GM12878 (cell line): ENCODE measurements at regions not wholly inside any gene's neighbourhood (a gene's known extent, or its start where the extent isn't known, plus 50 kb on each side); places are given as distances from the start of the nearest gene placed in this dataset.

Source experiments
- ATAC-seq: fragments of 200-7000 bp; cut with Tn5 transposase; 3 replicates; pipeline ENCODE4 v1.9.1; 2020; ENCODE audit warnings: mild to moderate bottlenecking, moderate library complexity
- BruUV-seq: library from RNA; stranded (reverse); fragments of 400-500 nt; replicated peaks from 2 replicates; lab custom pipeline; 2021; lab: Mats Ljungman, UMichigan
- CTCF ChIA-PET: fragments of 300-600 bp; sonication (Branson Sonifier 250); formaldehyde crosslinking; extraction: SDS; loops from one replicate; lab custom pipeline; 2021; ENCODE audit warnings: inconsistent platforms; lab: Yijun Ruan, JAX
- POLR2A ChIA-PET: fragments of 350-600 bp; formaldehyde crosslinking; extraction: SDS; loops from one replicate; lab custom pipeline; 2021; ENCODE audit warnings: inconsistent platforms; lab: Charles Lee
- RAD21 ChIA-PET: fragments of 300-600 bp; sonication (Branson Sonifier 250); formaldehyde crosslinking; loops from one replicate; lab custom pipeline; 2023; ENCODE audit warnings: antibody characterized with exemption; ENCODE audit not compliant: unreplicated experiment; lab: Charles Lee
- SMC1A ChIA-PET: fragments of 300-600 bp; sonication (Branson Sonifier 250); formaldehyde crosslinking; loops from one replicate; lab custom pipeline; 2023; ENCODE audit not compliant: unreplicated experiment, uncharacterized antibody; lab: Charles Lee
- DNase-seq: peaks from one replicate; pipeline ENCODE4 v3.0.0-alpha.2; 2011; ENCODE audit warnings: low read depth, low spot score
- FAIRE-seq: peaks from 3 replicates; lab custom pipeline; 2011; peaks lifted over from hg19 to GRCh38; lab: Jason Lieb, UNC
- H2AFZ ChIP-seq: 2 replicates; pipeline ENCODE4 v1.6.0; 2011; ENCODE audit warnings: low read depth, low read length, control low read depth; ENCODE audit not compliant: control insufficient read depth
- H3K27ac ChIP-seq: 2 replicates; pipeline ENCODE4 v1.5.1; 2011; ENCODE audit warnings: control low read depth; ENCODE audit not compliant: control insufficient read depth, insufficient read depth
- H3K27me3 ChIP-seq, 2 experiments: replicated peaks in 1 of 2; 2 replicates each; pipeline versions ENCODE4 v1.6.0 to v1.6.1; 2011; ENCODE audit warnings: low read length in 1 of 2; ENCODE audit not compliant: control insufficient read depth in 2 of 2, insufficient read depth in 2 of 2
- H3K36me3 ChIP-seq, 2 experiments: 2 replicates each; pipeline ENCODE4 v1.5.1; 2011; ENCODE audit warnings: low read length in 1 of 2; ENCODE audit not compliant: control insufficient read depth in 2 of 2, insufficient read depth in 2 of 2
- H3K4me1 ChIP-seq: 2 replicates; pipeline ENCODE4 v1.6.1; 2011; ENCODE audit warnings: mild to moderate bottlenecking, low read length, moderate library complexity, mixed read lengths; ENCODE audit not compliant: control insufficient read depth, insufficient read depth
- H3K4me2 ChIP-seq: 2 replicates; pipeline ENCODE4 v1.6.0; 2011; ENCODE audit warnings: control low read depth; ENCODE audit not compliant: control insufficient read depth, insufficient read depth
- H3K4me3 ChIP-seq: fragments of 200-600 bp; sonication (generic); 2 replicates; pipeline ENCODE4 v1.5.1; 2016
- H3K79me2 ChIP-seq: 2 replicates; pipeline ENCODE4 v1.6.0; 2011; ENCODE audit warnings: low read length; ENCODE audit not compliant: control insufficient read depth, insufficient read depth
- H3K9ac ChIP-seq: 2 replicates; pipeline ENCODE4 v1.8.0; 2011; ENCODE audit warnings: low read length, control low read depth, mixed read lengths; ENCODE audit not compliant: control insufficient read depth, insufficient read depth
- H3K9me3 ChIP-seq: replicated peaks from 3 replicates; pipeline ENCODE4 v1.5.1; 2011; ENCODE audit warnings: mild to moderate bottlenecking, low read length; ENCODE audit not compliant: control insufficient read depth, insufficient read depth
- H4K20me1 ChIP-seq: 2 replicates; pipeline ENCODE4 v1.6.0; 2011; ENCODE audit not compliant: control insufficient read depth, insufficient read depth
- ASH2L ChIP-seq: fragments of 300-600, 200-600 bp; sonication (generic); IDR thresholded peaks from 2 replicates; pipeline ENCODE4 v1.6.1; 2017; ENCODE audit warnings: low read depth, mild to moderate bottlenecking, borderline replicate concordance
- ATF3 ChIP-seq: IDR thresholded peaks from 2 replicates; pipeline ENCODE4 v1.6.1; 2011; ENCODE audit warnings: low read depth, mild to moderate bottlenecking, low read length, moderate library complexity, borderline replicate concordance; ENCODE audit errors: extremely low read depth
- ATF7 ChIP-seq: fragments of 450-650 bp; IDR thresholded peaks from 2 replicates; pipeline ENCODE4 v1.6.1; 2016; ENCODE audit warnings: low read depth, mild to moderate bottlenecking
- CUX1 ChIP-seq: IDR thresholded peaks from 2 replicates; pipeline ENCODE4 v1.6.1; 2012; ENCODE audit warnings: improper control_type of control experiment, low read depth, low read length; ENCODE audit not compliant: insufficient replicate concordance
- ESRRA ChIP-seq: IDR thresholded peaks from 2 replicates; pipeline ENCODE4 v1.6.1; 2012; ENCODE audit warnings: mild to moderate bottlenecking, low read length, improper control_type of control experiment
- IRF5 ChIP-seq: fragments of 450-650 bp; IDR thresholded peaks from 2 replicates; pipeline ENCODE4 v1.6.1; 2017; ENCODE audit warnings: borderline replicate concordance
- JUNB ChIP-seq: IDR thresholded peaks from 2 replicates; pipeline ENCODE4 v1.6.1; 2016; ENCODE audit warnings: antibody characterized with exemption, mild to moderate bottlenecking
- JUND ChIP-seq: IDR thresholded peaks from 2 replicates; pipeline ENCODE4 v1.6.1; 2012; ENCODE audit warnings: low read depth, mild to moderate bottlenecking, low read length, improper control_type of control experiment, moderate library complexity
- MXI1 ChIP-seq: fragments of 150-350 bp; IDR thresholded peaks from 2 replicates; pipeline ENCODE4 v1.6.1; 2011; ENCODE audit warnings: low read depth, mild to moderate bottlenecking, inconsistent platforms, low read length, improper control_type of control experiment
- MYB ChIP-seq: fragments of 150-350 bp; IDR thresholded peaks from 2 replicates; pipeline ENCODE4 v1.6.1; 2014; ENCODE audit warnings: mild to moderate bottlenecking, low read depth, low read length, borderline replicate concordance
- NFYA ChIP-seq: IDR thresholded peaks from 2 replicates; pipeline ENCODE4 v1.6.1; 2011; ENCODE audit warnings: low read depth, mild to moderate bottlenecking, low read length, improper control_type of control experiment, borderline replicate concordance
- NR2C1 ChIP-seq: fragments of 450-650 bp; IDR thresholded peaks from 2 replicates; pipeline ENCODE4 v1.6.1; 2017; ENCODE audit warnings: antibody characterized with exemption, mild to moderate bottlenecking, moderate library complexity
- PAX8 ChIP-seq: fragments of 450-650 bp; IDR thresholded peaks from 2 replicates; pipeline ENCODE4 v1.6.1; 2017; ENCODE audit warnings: mild to moderate bottlenecking, moderate library complexity
- SREBF1 ChIP-seq: IDR thresholded peaks from 2 replicates; pipeline ENCODE4 v1.6.1; 2012; ENCODE audit warnings: mild to moderate bottlenecking, low read length
- TARDBP ChIP-seq: IDR thresholded peaks from 2 replicates; pipeline ENCODE4 v1.6.1; 2016; ENCODE audit warnings: borderline replicate concordance
- WRNIP1 ChIP-seq: IDR thresholded peaks from 2 replicates; pipeline ENCODE4 v1.6.1; 2011; ENCODE audit warnings: low read depth, low read length, improper control_type of control experiment, borderline replicate concordance
- ZBED1 ChIP-seq: IDR thresholded peaks from 2 replicates; pipeline ENCODE4 v1.6.1; 2016; ENCODE audit warnings: borderline replicate concordance
- ZSCAN29 ChIP-seq: fragments of 450-650 bp; IDR thresholded peaks from 2 replicates; pipeline ENCODE4 v1.6.1; 2017; ENCODE audit warnings: mild to moderate bottlenecking, moderate library complexity
- WGBS: methylation state at CpG from one replicate; pipeline ENCODE4 v1.1.6; 2016; ENCODE audit warnings: low lambda C conversion rate; ENCODE audit not compliant: insufficient replicate concordance, insufficient coverage; ENCODE audit errors: missing lambda C conversion rate; 5-methylcytosine and 5-hydroxymethylcytosine counted together
- in situ Hi-C: fragments of 300-500 bp; cut with MboI; formaldehyde crosslinking; loops from 9 replicates; pipeline ENCODE4 v1.14.3; 2018; ENCODE audit warnings: mixed read lengths
- intact Hi-C: fragments of 100-400 bp; cut with micrococcal nuclease; formaldehyde crosslinking; loops from one replicate; pipeline ENCODE4 v1.14.2; 2022; ENCODE audit not compliant: unreplicated experiment

DNA sequence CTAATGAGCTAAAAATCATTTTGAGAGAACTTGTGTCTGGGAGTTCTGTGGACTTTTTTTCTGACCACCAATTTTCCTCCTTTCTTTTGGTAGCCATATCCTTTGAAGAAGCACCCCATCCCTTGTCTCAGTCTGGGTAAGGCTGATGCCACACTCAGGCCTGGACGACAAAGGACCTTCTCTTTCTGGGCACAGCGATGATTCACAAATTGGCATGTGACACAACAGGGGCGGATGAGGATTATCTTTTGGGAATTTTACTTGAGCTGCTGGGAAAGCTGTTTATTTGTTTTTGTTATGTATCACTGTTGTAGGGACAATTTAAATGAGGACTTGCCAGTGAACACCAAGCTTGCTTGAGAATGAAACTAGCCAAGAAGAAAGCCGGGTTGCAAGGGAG, 233.4 kb upstream of the HAND2 start (continued):
- TF ChIP-seq ATF7 = no peak
- TF ChIP-seq ZBED1 = no peak
- no peak for TF ChIP-seq CUX1
- no peak for TF ChIP-seq PAX8
- TF ChIP-seq NR2C1 = no peak
- no peak for TF ChIP-seq SREBF1
- TF ChIP-seq, all 136 proteins: peak for 0

- Histone ChIP-seq H3K36me3 (no peaks in the 10 kb centered on the region), H3K4me2 (no peak overlapping the region), H3K4me3 (no peak overlapping the region), H3K27me3 (no peaks in the 10 kb centered on the region), H2AFZ (no peak overlapping the region), H4K20me1 (no peaks in the 10 kb centered on the region), H3K27ac (no peak overlapping the region), H3K79me2 (no peaks in the 10 kb centered on the region), H3K9me3 (no peaks in the 10 kb centered on the region), H3K4me1 (no peaks in the 10 kb centered on the region), H3K9ac (no peak overlapping the region)
- no peak for ATAC-seq
- ChIA-PET RAD21 (no interaction called here), POLR2A (no interaction called here), CTCF (interaction anchor here (1.5 kb wide), 1 partner anchor 10 kb away, joined by 7 read pairs; no protein-coding TSS in a partner anchor), SMC1A (no interaction called here)
- DNase-seq = no peak
- intact Hi-C loops (no loop called here), in situ Hi-C loops (no loop called here)
- no peak for FAIRE-seq
- 0% methylated on average over 5 of the region's 5 CpGs for WGBS
- no TSS peak for BruUV-seq
- no peak for TF ChIP-seq SREBF1
- TF ChIP-seq ASH2L = no peak
- TF ChIP-seq ZSCAN29 = no peak
- no peak for TF ChIP-seq MXI1
- no peak for TF ChIP-seq JUND
- TF ChIP-seq WRNIP1 = no peak
- no peak for TF ChIP-seq ATF3
- TF ChIP-seq IRF5 = no peak
- TF ChIP-seq JUNB = no peak
- no peak for TF ChIP-seq MYB
- no peak for TF ChIP-seq TARDBP
- no peak for TF ChIP-seq ESRRA
- no peak for TF ChIP-seq NFYA
Measured at GRCh38 chr4:173761938-173762337, 231.9 kb upstream of the HAND2 start.
